Tibial nerve (tissue), 4 donors: ENCODE measurements at regions not wholly inside any gene's neighbourhood (a gene's known extent, or its start where the extent isn't known, plus 50 kb on each side); places are given as distances from the start of the nearest gene placed in this dataset.

ENCODE experiments used
- EP300 ChIP-seq, 2 donors: sonication (generic); formaldehyde crosslinking; IDR thresholded peaks; one replicate each; pipeline ENCODE4 v1.6.1; 2017; ENCODE audit warnings: antibody characterized with exemption in 2 of 2, mild to moderate bottlenecking in 1 of 2
- POLR2A ChIP-seq, 2 donors: fragments of 450-650 bp; IDR thresholded peaks; one replicate each; pipeline ENCODE4 v1.6.1; 2017; ENCODE audit warnings: antibody characterized with exemption in 2 of 2, mild to moderate bottlenecking in 2 of 2, moderate library complexity in 2 of 2
- TF ChIP-seq, protein P1 (sequence below), 5 experiments: fragments of 200-600 bp in 3 of 5; fragments of 450-650 bp in 2 of 5; sonication (generic) in 3 of 5; IDR thresholded peaks; one replicate each; pipeline ENCODE4 v1.5.1; 2016 to 2019; ENCODE audit warnings: antibody characterized with exemption in 5 of 5, mild to moderate bottlenecking in 3 of 5, moderate library complexity in 2 of 5

DNA sequence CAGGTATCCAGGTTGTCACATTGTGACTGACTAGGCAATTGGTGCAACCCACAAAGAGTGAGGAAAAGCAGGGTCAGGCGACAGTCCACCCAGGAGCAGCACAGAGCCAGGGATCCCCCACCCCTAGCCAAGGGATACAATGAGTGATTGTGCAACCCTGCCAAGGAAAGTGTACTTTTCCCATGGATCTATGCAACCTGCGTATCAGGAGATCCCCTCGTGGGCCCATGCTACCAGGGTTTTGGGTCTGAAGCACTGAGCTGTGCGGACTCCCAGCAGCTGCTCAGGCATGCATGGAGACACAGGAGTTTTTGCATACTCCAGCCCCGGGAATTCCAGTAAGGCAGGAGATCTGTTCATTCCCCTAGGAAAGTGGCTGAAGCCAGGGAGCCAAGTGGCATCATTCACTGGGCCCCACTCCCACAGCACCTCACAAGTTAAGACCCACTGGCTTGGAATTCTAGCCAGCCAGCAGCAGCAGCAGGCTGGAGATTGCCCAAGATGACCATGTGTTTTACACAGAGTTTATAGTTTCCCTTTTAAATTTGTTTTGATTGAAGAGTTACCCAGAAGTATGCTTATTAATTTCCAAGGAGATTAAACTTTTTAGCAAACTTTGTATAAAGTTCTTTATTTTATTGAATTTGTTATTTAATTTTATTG is 136.0 kb downstream of the LTN1 start:
- TF ChIP-seq POLR2A (IDR thresholded peaks at IDR 0.05): no peak
- TF ChIP-seq, protein P1, sequence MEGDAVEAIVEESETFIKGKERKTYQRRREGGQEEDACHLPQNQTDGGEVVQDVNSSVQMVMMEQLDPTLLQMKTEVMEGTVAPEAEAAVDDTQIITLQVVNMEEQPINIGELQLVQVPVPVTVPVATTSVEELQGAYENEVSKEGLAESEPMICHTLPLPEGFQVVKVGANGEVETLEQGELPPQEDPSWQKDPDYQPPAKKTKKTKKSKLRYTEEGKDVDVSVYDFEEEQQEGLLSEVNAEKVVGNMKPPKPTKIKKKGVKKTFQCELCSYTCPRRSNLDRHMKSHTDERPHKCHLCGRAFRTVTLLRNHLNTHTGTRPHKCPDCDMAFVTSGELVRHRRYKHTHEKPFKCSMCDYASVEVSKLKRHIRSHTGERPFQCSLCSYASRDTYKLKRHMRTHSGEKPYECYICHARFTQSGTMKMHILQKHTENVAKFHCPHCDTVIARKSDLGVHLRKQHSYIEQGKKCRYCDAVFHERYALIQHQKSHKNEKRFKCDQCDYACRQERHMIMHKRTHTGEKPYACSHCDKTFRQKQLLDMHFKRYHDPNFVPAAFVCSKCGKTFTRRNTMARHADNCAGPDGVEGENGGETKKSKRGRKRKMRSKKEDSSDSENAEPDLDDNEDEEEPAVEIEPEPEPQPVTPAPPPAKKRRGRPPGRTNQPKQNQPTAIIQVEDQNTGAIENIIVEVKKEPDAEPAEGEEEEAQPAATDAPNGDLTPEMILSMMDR (IDR thresholded peaks at IDR 0.05): no peak
- TF ChIP-seq EP300 (IDR thresholded peaks at IDR 0.05): no peak
